K562 (cell line): ENCODE measurements at regions not wholly inside any gene's neighbourhood (a gene's known extent, or its start where the extent isn't known, plus 50 kb on each side); places are given as distances from the start of the nearest gene placed in this dataset.

Source experiments
- ATAC-seq: fragments of 200-7000 bp; cut with Tn5 transposase; 3 replicates; pipeline ENCODE4 v1.9.1; 2020; ENCODE audit warnings: moderate library complexity
- BruUV-seq: library from RNA; stranded (reverse); fragments of 400-500 nt; replicated peaks from 2 replicates; lab custom pipeline; 2021; lab: Mats Ljungman, UMichigan
- CTCF ChIA-PET: fragments of 300-600 bp; formaldehyde crosslinking; extraction: SDS; loops from one replicate; lab custom pipeline; 2021; ENCODE audit warnings: low intra/inter-chr PET ratio; lab: Yijun Ruan, JAX
- POLR2A ChIA-PET: fragments of 300-600, 350-650 bp; sonication (Branson Sonifier 250); formaldehyde crosslinking; extraction: SDS; loops from one replicate; lab custom pipeline; 2021; ENCODE audit warnings: antibody characterized with exemption, inconsistent platforms; lab: Yijun Ruan, JAX
- DNase-seq, 4 experiments: peaks; one replicate each; pipeline versions ENCODE4 v3.0.0 to v3.0.0-alpha.2; 2011 to 2018; ENCODE audit warnings: low spot score in 3 of 4, mixed read lengths in 3 of 4; ENCODE audit errors: extremely low read depth in 1 of 4
- FAIRE-seq: peaks from 2 replicates; lab custom pipeline; 2011; peaks lifted over from hg19 to GRCh38; lab: Jason Lieb, UNC
- H2AFZ ChIP-seq: 2 replicates; pipeline ENCODE4 v1.6.0; 2011; ENCODE audit warnings: low read depth, low read length, control low read depth, inconsistent platforms
- H3K27ac ChIP-seq: fragments of 200-600 bp; 3 replicates; pipeline ENCODE4 v1.8.0; 2011; ENCODE audit warnings: low read depth, mild to moderate bottlenecking, control low read depth, inconsistent platforms, low read length, moderate library complexity, mixed read lengths; ENCODE audit errors: extremely low read depth
- H3K27me3 ChIP-seq, 2 experiments: fragments of 300-600 bp in 1 of 2; 2 replicates in 1 of 2; 3 replicates in 1 of 2; pipeline versions ENCODE4 v1.6.0 to v1.8.0; 2011; ENCODE audit warnings: inconsistent platforms in 2 of 2, low read length in 2 of 2, mild to moderate bottlenecking in 1 of 2, mixed read lengths in 1 of 2, moderate library complexity in 1 of 2; ENCODE audit not compliant: control insufficient read depth in 2 of 2, insufficient read depth in 2 of 2
- H3K36me3 ChIP-seq: fragments of 300-600 bp; 3 replicates; pipeline ENCODE4 v1.8.0; 2011; ENCODE audit warnings: mild to moderate bottlenecking, low read length, inconsistent platforms; ENCODE audit not compliant: control insufficient read depth, insufficient read depth
- H3K4me1 ChIP-seq, 2 experiments: fragments of 200-600 bp in 1 of 2; replicated peaks in 1 of 2; 2 replicates in 1 of 2; 3 replicates in 1 of 2; pipeline versions ENCODE4 v1.5.1 to v1.8.0; 2011; ENCODE audit warnings: inconsistent platforms in 2 of 2, low read length in 2 of 2, mild to moderate bottlenecking in 1 of 2, mixed read lengths in 1 of 2, moderate library complexity in 1 of 2; ENCODE audit not compliant: control insufficient read depth in 2 of 2, insufficient read depth in 2 of 2
- H3K4me2 ChIP-seq: 2 replicates; pipeline ENCODE4 v1.6.1; 2011; ENCODE audit warnings: low read length, control low read depth, inconsistent platforms, mixed read lengths; ENCODE audit not compliant: insufficient read depth
- H3K4me3 ChIP-seq: fragments of 200-600 bp; sonication (generic), shearing (Covaris generic); 2 replicates; pipeline ENCODE4 v1.5.1; 2016; ENCODE audit warnings: control low read depth, inconsistent platforms
- H3K79me2 ChIP-seq: fragments of 200-600 bp; 3 replicates; pipeline ENCODE4 v1.8.0; 2011; ENCODE audit warnings: low read length, inconsistent platforms; ENCODE audit not compliant: control insufficient read depth, insufficient read depth
- H3K9ac ChIP-seq, 2 experiments: 2 replicates each; pipeline versions ENCODE4 v1.6.0 to v1.6.1; 2011; ENCODE audit warnings: low read depth in 2 of 2, low read length in 2 of 2, control low read depth in 1 of 2, inconsistent platforms in 1 of 2, mild to moderate bottlenecking in 1 of 2, mixed read lengths in 1 of 2; ENCODE audit not compliant: insufficient read depth in 1 of 2
- H3K9me1 ChIP-seq: one replicate; pipeline ENCODE4 v1.6.0; 2011; ENCODE audit warnings: inconsistent platforms, mild to moderate bottlenecking, low read length, moderate library complexity; ENCODE audit not compliant: control insufficient read depth, insufficient read depth
- H3K9me3 ChIP-seq: replicated peaks from 2 replicates; pipeline ENCODE4 v1.5.1; 2011; ENCODE audit warnings: low read depth, low read length, inconsistent platforms; ENCODE audit not compliant: control insufficient read depth, insufficient read depth
- H4K20me1 ChIP-seq: replicated peaks from 2 replicates; pipeline ENCODE4 v1.6.1; 2011; ENCODE audit warnings: low read length, inconsistent platforms, mixed read lengths; ENCODE audit not compliant: control insufficient read depth, insufficient read depth
- BCL6 ChIP-seq: fragments of 250-450 bp; sonication (Bioruptor Pico); IDR thresholded peaks from 2 replicates; pipeline ENCODE4 v1.4.0; 2020
- CHCHD3 ChIP-seq: fragments of 250-450 bp; sonication (Bioruptor Pico); IDR thresholded peaks from 2 replicates; pipeline ENCODE4 v2.1.2; 2022; ENCODE audit warnings: mild to moderate bottlenecking
- CHD2 ChIP-seq: IDR thresholded peaks from 2 replicates; pipeline ENCODE4 v1.6.1; 2011; ENCODE audit warnings: low read depth, low read length
- EHMT2 ChIP-seq: fragments of 450-650 bp; IDR thresholded peaks from 2 replicates; pipeline ENCODE4 v1.6.1; 2018; ENCODE audit warnings: antibody characterized with exemption
- KDM1A ChIP-seq, 2 experiments: fragments of 450-650 bp; IDR thresholded peaks; 2 replicates each; pipeline ENCODE4 v1.6.1; 2016; ENCODE audit warnings: mild to moderate bottlenecking in 2 of 2
- PHF21A ChIP-seq: fragments of 450-650 bp; IDR thresholded peaks from 2 replicates; pipeline ENCODE4 v1.6.1; 2017; ENCODE audit warnings: low read depth, borderline replicate concordance
- ZKSCAN1 ChIP-seq: fragments of 150-350 bp; IDR thresholded peaks from 2 replicates; pipeline ENCODE4 v1.6.1; 2016; ENCODE audit warnings: low read depth, low read length
- ZNF707 ChIP-seq: fragments of 250-450 bp; sonication (Bioruptor Pico); conservative IDR thresholded peaks from 2 replicates; pipeline ENCODE4 v1.8.0; 2022; ENCODE audit warnings: inconsistent platforms, mild to moderate bottlenecking, moderate library complexity
- WGBS: fragments of 100-300 bp; shearing (Covaris generic); methylation state at CpG from one replicate; pipeline ENCODE4 v1.1.6; 2016; ENCODE audit warnings: low coverage, mixed read lengths; ENCODE audit not compliant: insufficient coverage; ENCODE audit errors: missing lambda C conversion rate; 5-methylcytosine and 5-hydroxymethylcytosine counted together
- in situ Hi-C: fragments of 300-500 bp; cut with MboI; formaldehyde crosslinking; loops from 4 replicates; pipeline ENCODE4 v1.15.0; 2018; ENCODE audit warnings: inconsistent platforms, mixed read lengths
- intact Hi-C: fragments of 100-400 bp; cut with micrococcal nuclease; formaldehyde crosslinking; loops from 2 replicates; pipeline ENCODE4 v1.14.2; 2022
- TF ChIP-seq, protein P1 (sequence below), 2 experiments: fragments of 450-650 bp in 1 of 2; sonication (generic) in 1 of 2; formaldehyde crosslinking in 1 of 2; IDR thresholded peaks in 1 of 2; conservative IDR thresholded peaks in 1 of 2; 2 replicates each; pipeline versions ENCODE4 v1.6.1 to v1.8.1; 2016 to 2023; ENCODE audit warnings: mild to moderate bottlenecking in 2 of 2, moderate library complexity in 2 of 2, inconsistent platforms in 1 of 2, missing genetic modification reagents in 1 of 2
- TF ChIP-seq, protein P2 (sequence below), 2 experiments: fragments of 250-450 bp in 1 of 2; fragments of 450-650 bp in 1 of 2; sonication (Bioruptor Pico) in 1 of 2; IDR thresholded peaks; 2 replicates each; pipeline versions ENCODE4 v1.6.1 to v1.8.0; 2016 to 2021; ENCODE audit warnings: mild to moderate bottlenecking in 2 of 2, moderate library complexity in 2 of 2, missing compliant biosample characterization in 1 of 2, missing genetic modification characterization in 1 of 2

DNA sequence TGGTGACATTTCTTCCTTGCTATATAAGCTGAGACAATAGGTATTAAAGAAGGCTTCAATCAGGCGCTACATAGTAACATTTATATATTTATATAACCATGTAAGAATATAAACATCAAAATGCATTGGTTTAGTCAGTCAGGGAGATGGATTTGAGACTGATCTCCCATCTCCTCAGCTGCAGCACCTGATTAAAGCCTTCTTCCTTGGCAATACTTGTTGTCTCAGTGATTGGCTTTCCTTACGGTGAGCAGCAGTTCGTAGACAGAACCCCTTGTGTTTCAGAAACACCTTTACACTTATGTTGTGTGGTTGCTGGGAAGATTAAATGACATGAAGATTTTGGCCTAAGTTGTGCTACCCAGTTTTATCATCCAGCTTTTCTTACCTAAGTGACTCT lies 323.3 kb upstream of the DUSP10 start:
- H3K27me3 ChIP-seq = no peaks in the 10 kb centered on the region
- H4K20me1 ChIP-seq = no peaks in the 10 kb centered on the region
- H3K4me1 ChIP-seq = no peaks in the 10 kb centered on the region
- H3K9ac ChIP-seq = no peak overlapping the region
- H3K27ac ChIP-seq = no peak overlapping the region
- ChIA-PET POLR2A (no interaction called here), CTCF (no interaction called here)
- no peaks in the 10 kb centered on the region; the same call in none of the 2 replicates for H3K9me3 ChIP-seq
- no peak for FAIRE-seq
- BruUV-seq = no TSS peak
- WGBS = 10% methylated on average over 3 of the region's 3 CpGs
- H3K36me3 ChIP-seq = no peaks in the 10 kb centered on the region
- no peaks in the 10 kb centered on the region for H3K79me2 ChIP-seq
- ATAC-seq = no peak
- no peak for DNase-seq
- H3K9me1 ChIP-seq = no peaks in the 10 kb centered on the region
- in situ Hi-C loops (no loop called here), intact Hi-C loops (no loop called here)
- H3K4me2 ChIP-seq = no peak overlapping the region
- no peak overlapping the region for H3K4me3 ChIP-seq
- TF ChIP-seq CHD2 = no peak
- TF ChIP-seq PHF21A = no peak
- TF ChIP-seq EHMT2 = no peak
- no peak overlapping the region for H2AFZ ChIP-seq

GRCh38 chr1:222064388-222065211 lies 322.7 kb upstream of the DUSP10 start:
- no peak overlapping the region for H3K4me2 ChIP-seq
- ChIA-PET POLR2A (no interaction called here), CTCF (no interaction called here)
- H3K4me1 ChIP-seq = no peaks in the 10 kb centered on the region
- BruUV-seq = no TSS peak
- intact Hi-C loops (no loop called here), in situ Hi-C loops (no loop called here)
- no peaks in the 10 kb centered on the region for H3K27me3 ChIP-seq
- no peaks in the 10 kb centered on the region for H3K79me2 ChIP-seq
- no peaks in the 10 kb centered on the region; the same call in none of the 2 replicates for H3K9me3 ChIP-seq
- WGBS = 2% methylated on average over 3 of the region's 3 CpGs
- no peak for DNase-seq
- no peak overlapping the region for H3K4me3 ChIP-seq
- no peaks in the 10 kb centered on the region for H3K36me3 ChIP-seq
- FAIRE-seq = no peak
- no peaks in the 10 kb centered on the region for H4K20me1 ChIP-seq
- no peak overlapping the region for H3K9ac ChIP-seq
- H2AFZ ChIP-seq = no peak overlapping the region
- no peak overlapping the region for H3K27ac ChIP-seq
- ATAC-seq = no peak
- no peaks in the 10 kb centered on the region for H3K9me1 ChIP-seq
- TF ChIP-seq ZKSCAN1 = no peak
- no peak for TF ChIP-seq KDM1A (IDR thresholded peaks at IDR 0.05)
- TF ChIP-seq ZNF707 (CRISPR knock-in tag) = peak; percentile 92
- no peak for TF ChIP-seq BCL6 (CRISPR knock-in tag)
- no peak for TF ChIP-seq CHCHD3
- TF ChIP-seq, protein P1, sequence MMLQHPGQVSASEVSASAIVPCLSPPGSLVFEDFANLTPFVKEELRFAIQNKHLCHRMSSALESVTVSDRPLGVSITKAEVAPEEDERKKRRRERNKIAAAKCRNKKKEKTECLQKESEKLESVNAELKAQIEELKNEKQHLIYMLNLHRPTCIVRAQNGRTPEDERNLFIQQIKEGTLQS (IDR thresholded peaks at IDR 0.05) = 0 out of 2 replicates have a peak, but pooled peaks have one; percentile 31
- TF ChIP-seq, protein P1 (CRISPR knock-in tag; conservative IDR thresholded peaks at IDR 0.05) = no peak
- TF ChIP-seq, protein P2, sequence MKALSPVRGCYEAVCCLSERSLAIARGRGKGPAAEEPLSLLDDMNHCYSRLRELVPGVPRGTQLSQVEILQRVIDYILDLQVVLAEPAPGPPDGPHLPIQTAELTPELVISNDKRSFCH (CRISPR knock-in tag; IDR thresholded peaks at IDR 0.05) = no peak
- TF ChIP-seq, protein P2 (tag; IDR thresholded peaks at IDR 0.05) = no peak
